WTC11 (cell line): ENCODE measurements at regions not wholly inside any gene's neighbourhood (a gene's known extent, or its start where the extent isn't known, plus 50 kb on each side); places are given as distances from the start of the nearest gene placed in this dataset.

Experiments used
- ATAC-seq: fragments of 200-7000 bp; cut with Tn5 transposase; 2 replicates; pipeline ENCODE4 v1.10.0; 2021; ENCODE audit warnings: mild to moderate bottlenecking, moderate library complexity
- CTCF ChIA-PET: fragments of 300-600 bp; sonication (Branson Sonifier 250); formaldehyde crosslinking; loops from one replicate; lab custom pipeline; 2021; ENCODE audit warnings: antibody characterized with exemption; lab: Charles Lee
- POLR2A ChIA-PET: fragments of 350-600 bp; sonication (Branson Sonifier 250); formaldehyde crosslinking; loops from one replicate; lab custom pipeline; 2021; ENCODE audit warnings: antibody characterized with exemption; lab: Charles Lee
- DNase-seq: peaks from one replicate; pipeline ENCODE4 v3.0.0; 2021; ENCODE audit warnings: low spot score
- H3K27ac Mint-ChIP-seq: 2 replicates; pipeline ENCODE4 v1.8.0; 2021; ENCODE audit warnings: mixed read lengths
- H3K27me3 Mint-ChIP-seq: 2 replicates; pipeline ENCODE4 v1.8.0; 2021; ENCODE audit warnings: low read depth, mild to moderate bottlenecking, moderate library complexity, mixed read lengths
- H3K36me3 Mint-ChIP-seq: 2 replicates; pipeline ENCODE4 v1.8.0; 2021; ENCODE audit warnings: mixed read lengths
- H3K4me1 Mint-ChIP-seq: 2 replicates; pipeline ENCODE4 v1.8.0; 2022; ENCODE audit warnings: mixed read lengths
- H3K4me3 Mint-ChIP-seq: 2 replicates; pipeline ENCODE4 v1.8.0; 2021; ENCODE audit warnings: mild to moderate bottlenecking, moderate library complexity, mixed read lengths
- H3K9me3 Mint-ChIP-seq: 2 replicates; pipeline ENCODE4 v1.8.0; 2021; ENCODE audit warnings: mixed read lengths
- ATF1 ChIP-seq: sonication (generic); formaldehyde crosslinking; IDR thresholded peaks from 2 replicates; pipeline ENCODE4 v1.8.1; 2023; ENCODE audit warnings: mild to moderate bottlenecking, moderate library complexity, missing genetic modification reagents
- CREB1 ChIP-seq: sonication (generic); formaldehyde crosslinking; IDR thresholded peaks from 2 replicates; pipeline ENCODE4 v1.8.0; 2023; ENCODE audit warnings: mild to moderate bottlenecking, missing genetic modification reagents
- ELF4 ChIP-seq: sonication (generic); formaldehyde crosslinking; IDR thresholded peaks from 2 replicates; pipeline ENCODE4 v1.8.1; 2022; ENCODE audit warnings: low read depth, mild to moderate bottlenecking, moderate library complexity, missing genetic modification reagents
- ESRRA ChIP-seq: sonication (generic); formaldehyde crosslinking; IDR thresholded peaks from 2 replicates; pipeline ENCODE4 v1.8.1; 2022; ENCODE audit warnings: mild to moderate bottlenecking, missing genetic modification reagents, borderline replicate concordance
- GRHL2 ChIP-seq: fragments of 250-450 bp; sonication (Bioruptor Pico); IDR thresholded peaks from 2 replicates; pipeline ENCODE4 v1.8.0; 2022; ENCODE audit warnings: mild to moderate bottlenecking, moderate library complexity; ENCODE audit not compliant: insufficient replicate concordance, severe bottlenecking
- JAZF1 ChIP-seq: fragments of 250-450 bp; sonication (Bioruptor Pico); IDR thresholded peaks from 2 replicates; pipeline ENCODE4 v1.9.0; 2021; ENCODE audit warnings: moderate library complexity, mild to moderate bottlenecking, inconsistent platforms
- JUN ChIP-seq: sonication (generic); formaldehyde crosslinking; IDR thresholded peaks from 2 replicates; pipeline ENCODE4 v1.8.0; 2023; ENCODE audit warnings: mild to moderate bottlenecking, missing genetic modification reagents
- MYBL2 ChIP-seq: sonication (generic); formaldehyde crosslinking; IDR thresholded peaks from 2 replicates; pipeline ENCODE4 v1.8.1; 2023; ENCODE audit warnings: mild to moderate bottlenecking, moderate library complexity, missing genetic modification reagents
- NFATC4 ChIP-seq: fragments of 250-450 bp; sonication (Bioruptor Pico); IDR thresholded peaks from 2 replicates; pipeline ENCODE4 v1.9.0; 2021; ENCODE audit warnings: mild to moderate bottlenecking
- NFYB ChIP-seq: sonication (generic); formaldehyde crosslinking; conservative IDR thresholded peaks from 2 replicates; pipeline ENCODE4 v1.8.0; 2022; ENCODE audit warnings: low read depth, missing genetic modification reagents
- NR1H2 ChIP-seq: sonication (generic); formaldehyde crosslinking; IDR thresholded peaks from 2 replicates; pipeline ENCODE4 v1.9.0; 2021; ENCODE audit warnings: mild to moderate bottlenecking, moderate library complexity, missing genetic modification reagents
- NR2C2 ChIP-seq: sonication (generic); formaldehyde crosslinking; IDR thresholded peaks from 2 replicates; pipeline ENCODE4 v1.8.0; 2022; ENCODE audit warnings: mild to moderate bottlenecking, missing genetic modification reagents
- PRDM15 ChIP-seq: sonication (generic); formaldehyde crosslinking; IDR thresholded peaks from 2 replicates; pipeline ENCODE4 v1.8.0; 2022; ENCODE audit warnings: missing genetic modification reagents
- RELA ChIP-seq: sonication (generic); formaldehyde crosslinking; IDR thresholded peaks from 2 replicates; pipeline ENCODE4 v1.8.1; 2022; ENCODE audit warnings: missing genetic modification reagents, mild to moderate bottlenecking, borderline replicate concordance
- SP1 ChIP-seq: sonication (generic); formaldehyde crosslinking; conservative IDR thresholded peaks from 2 replicates; pipeline ENCODE4 v1.8.1; 2022; ENCODE audit warnings: missing genetic modification reagents
- TCF7 ChIP-seq: sonication (generic); formaldehyde crosslinking; IDR thresholded peaks from 2 replicates; pipeline ENCODE4 v1.8.0; 2022; ENCODE audit warnings: mild to moderate bottlenecking, low read depth, missing genetic modification reagents, moderate library complexity
- TEAD1 ChIP-seq: sonication (generic); formaldehyde crosslinking; IDR thresholded peaks from 2 replicates; pipeline ENCODE4 v1.8.0; 2022; ENCODE audit warnings: mild to moderate bottlenecking, missing genetic modification reagents
- USF1 ChIP-seq: sonication (generic); formaldehyde crosslinking; IDR thresholded peaks from 2 replicates; pipeline ENCODE4 v1.8.0; 2022; ENCODE audit warnings: mild to moderate bottlenecking, missing genetic modification reagents
- ZNF121 ChIP-seq: sonication (generic); formaldehyde crosslinking; IDR thresholded peaks from 2 replicates; pipeline ENCODE4 v1.8.0; 2023; ENCODE audit warnings: missing genetic modification reagents
- ZNF232 ChIP-seq: sonication (generic); formaldehyde crosslinking; IDR thresholded peaks from 2 replicates; pipeline ENCODE4 v1.8.0; 2022; ENCODE audit warnings: mild to moderate bottlenecking, missing genetic modification reagents
- ZNF263 ChIP-seq: sonication (generic); formaldehyde crosslinking; IDR thresholded peaks from 2 replicates; pipeline ENCODE4 v1.8.1; 2022; ENCODE audit warnings: low read depth, mild to moderate bottlenecking, moderate library complexity, missing genetic modification reagents
- ZNF317 ChIP-seq: sonication (generic); formaldehyde crosslinking; IDR thresholded peaks from 2 replicates; pipeline ENCODE4 v1.8.1; 2023; ENCODE audit warnings: low read depth, mild to moderate bottlenecking, moderate library complexity, missing genetic modification reagents, borderline replicate concordance
- ZNF396 ChIP-seq: fragments of 250-450 bp; sonication (Bioruptor Pico); IDR thresholded peaks from 2 replicates; pipeline ENCODE4 v1.8.0; 2021; ENCODE audit warnings: mild to moderate bottlenecking, moderate library complexity, borderline replicate concordance
- ZNF416 ChIP-seq: fragments of 250-450 bp; sonication (Bioruptor Pico); IDR thresholded peaks from 2 replicates; pipeline ENCODE4 v1.9.0; 2021; ENCODE audit warnings: mild to moderate bottlenecking, inconsistent platforms
- ZNF423 ChIP-seq: fragments of 250-450 bp; sonication (Bioruptor Pico); IDR thresholded peaks from 2 replicates; pipeline ENCODE4 v2.1.2; 2022; ENCODE audit warnings: mild to moderate bottlenecking, moderate library complexity
- ZSCAN18 ChIP-seq: fragments of 250-450 bp; sonication (Bioruptor Pico); IDR thresholded peaks from 2 replicates; pipeline ENCODE4 v2.1.2; 2022; ENCODE audit warnings: mild to moderate bottlenecking, moderate library complexity

- Mint-ChIP-seq H3K4me1 (no peaks in the 10 kb centered on the region), H3K4me3 (no peak overlapping the region), H3K9me3 (no peaks in the 10 kb centered on the region), H3K27ac (peak overlapping the region; percentile 45; the same call in 1 of the 2 replicates), H3K27me3 (no peaks in the 10 kb centered on the region; the same call in 1 of the 2 replicates), H3K36me3 (peaks cover 22% of the 10 kb centered on the region)
- no peak for TF ChIP-seq ZNF416 (CRISPR knock-in tag)
- no peak for TF ChIP-seq JAZF1 (CRISPR knock-in tag)
- no peak for TF ChIP-seq RELA (CRISPR knock-in tag)
- TF ChIP-seq MYBL2: no peak
- TF ChIP-seq USF1 (CRISPR knock-in tag): no peak
- ChIA-PET POLR2A (no interaction called here), CTCF (no interaction called here)
- DNase-seq (no peak), ATAC-seq (no peak)
Observed at GRCh38 chr19:5268801-5269200, 71.8 kb downstream of the PTPRS start.

GRCh38 chr19:5265260-5265659 lies 75.4 kb downstream of the PTPRS start:
- H3K36me3 Mint-ChIP-seq: peaks cover 30% of the 10 kb centered on the region
- H3K9me3 Mint-ChIP-seq: no peaks in the 10 kb centered on the region
- DNase-seq (no peak), ATAC-seq (no peak)
- no peaks in the 10 kb centered on the region for H3K4me1 Mint-ChIP-seq
- CTCF ChIA-PET: interaction anchor here (0.6 to 1.1 kb wide), 2 partner anchors 59 to 217 kb away, joined by 3 to 6 read pairs; no protein-coding TSS in a partner anchor
- no peaks in the 10 kb centered on the region; the same call in 1 of the 2 replicates for H3K27me3 Mint-ChIP-seq
- H3K4me3 Mint-ChIP-seq: no peak overlapping the region
- H3K27ac Mint-ChIP-seq: no peak overlapping the region
- POLR2A ChIA-PET: no interaction called here
- TF ChIP-seq JUN: no peak
- TF ChIP-seq ZNF121 (CRISPR knock-in tag): peak; percentile 87

- ChIA-PET CTCF (interaction anchor here (0.6 to 1.1 kb wide), 2 partner anchors 60 to 216 kb away, joined by 3 to 6 read pairs; no protein-coding TSS in a partner anchor), POLR2A (no interaction called here)
- ATAC-seq: no peak
- Mint-ChIP-seq H3K36me3 (peaks cover 30% of the 10 kb centered on the region), H3K27ac (no peak overlapping the region), H3K4me3 (no peak overlapping the region), H3K27me3 (no peaks in the 10 kb centered on the region; the same call in 1 of the 2 replicates), H3K4me1 (no peaks in the 10 kb centered on the region), H3K9me3 (no peaks in the 10 kb centered on the region)
- no peak for TF ChIP-seq ZNF423 (CRISPR knock-in tag)
- TF ChIP-seq NFATC4 (CRISPR knock-in tag): no peak
- TF ChIP-seq TCF7 (CRISPR knock-in tag): no peak
- no peak for TF ChIP-seq ESRRA (CRISPR knock-in tag)
- no peak for TF ChIP-seq ZNF317 (CRISPR knock-in tag)
- TF ChIP-seq ZSCAN18: no peak
- DNase-seq: no peak
Observed at GRCh38 chr19:5264453-5264852, 76.2 kb downstream of the PTPRS start.

GRCh38 chr19:5263615-5264014 lies 77.0 kb downstream of the PTPRS start:
- Mint-ChIP-seq H3K4me1 (no peaks in the 10 kb centered on the region), H3K27me3 (no peaks in the 10 kb centered on the region; the same call in 1 of the 2 replicates), H3K27ac (no peak overlapping the region; the same call in 1 of the 2 replicates), H3K9me3 (no peaks in the 10 kb centered on the region), H3K4me3 (no peak overlapping the region), H3K36me3 (peaks cover 37% of the 10 kb centered on the region)
- POLR2A ChIA-PET: no interaction called here
- CTCF ChIA-PET: no interaction called here
- DNase-seq (no peak), ATAC-seq (no peak)
- TF ChIP-seq ZNF263 (CRISPR knock-in tag): no peak
- TF ChIP-seq NFYB (CRISPR knock-in tag): no peak
- TF ChIP-seq CREB1: no peak
- no peak for TF ChIP-seq TCF7 (CRISPR knock-in tag)
- TF ChIP-seq SP1: no peak
- TF ChIP-seq NR1H2 (CRISPR knock-in tag): no peak
- TF ChIP-seq ZNF396 (CRISPR knock-in tag): no peak
- TF ChIP-seq TEAD1 (CRISPR knock-in tag): no peak
- TF ChIP-seq NR2C2: no peak
- TF ChIP-seq PRDM15: no peak
- TF ChIP-seq ATF1 (CRISPR knock-in tag): no peak
- TF ChIP-seq RELA (CRISPR knock-in tag): no peak
- no peak for TF ChIP-seq ZNF416 (CRISPR knock-in tag)
- TF ChIP-seq GRHL2 (CRISPR knock-in tag): no peak
- TF ChIP-seq ELF4 (CRISPR knock-in tag): no peak
- no peak for TF ChIP-seq ZNF232 (CRISPR knock-in tag)
